PC-9 (cell line): ENCODE measurements at regions not wholly inside any gene's neighbourhood (a gene's known extent, or its start where the extent isn't known, plus 50 kb on each side); places are given as distances from the start of the nearest gene placed in this dataset.

Experiments
- CTCF ChIP-seq: fragments of 200-600 bp; sonication (generic); conservative IDR thresholded peaks from 2 replicates; pipeline ENCODE4 v1.6.1; 2017; ENCODE audit warnings: mixed run types, antibody characterized with exemption, mild to moderate bottlenecking, moderate library complexity
- EZH2 ChIP-seq: fragments of 200-600 bp; sonication (generic); IDR thresholded peaks from 2 replicates; pipeline ENCODE4 v1.8.0; 2017; ENCODE audit warnings: antibody characterized with exemption, low read depth

GRCh38 chr9:89549031-89549644 lies 51.2 kb upstream of the SEMA4D start:
- TF ChIP-seq CTCF (peak; percentile 88), EZH2 (no peak)
